ENCODE measurements at regions not wholly inside any gene's neighbourhood (a gene's known extent, or its start where the extent isn't known, plus 50 kb on each side); places are given as distances from the start of the nearest gene placed in this dataset.

- TF ChIP-seq EZH2phosphoT487 (IDR thresholded peaks at IDR 0.05; ENCODE audit: borderline replicate concordance, low read length) (no peak), CTCF (conservative IDR thresholded peaks at IDR 0.05; ENCODE audit: low read depth, low read length) (no peak), EZH2 (IDR thresholded peaks at IDR 0.05; ENCODE audit: low read length, unreplicated experiment) (no peak)
Measured at GRCh38 chr1:78240755-78241154, 195.0 kb downstream of the GIPC2 start.

All from PC-3 (cell line).